ENCODE measurements at regions not wholly inside any gene's neighbourhood (a gene's known extent, or its start where the extent isn't known, plus 50 kb on each side); places are given as distances from the start of the nearest gene placed in this dataset.
A peak's percentile ranks its signal among the peaks of the same experiment; 100 is the strongest.

DNA sequence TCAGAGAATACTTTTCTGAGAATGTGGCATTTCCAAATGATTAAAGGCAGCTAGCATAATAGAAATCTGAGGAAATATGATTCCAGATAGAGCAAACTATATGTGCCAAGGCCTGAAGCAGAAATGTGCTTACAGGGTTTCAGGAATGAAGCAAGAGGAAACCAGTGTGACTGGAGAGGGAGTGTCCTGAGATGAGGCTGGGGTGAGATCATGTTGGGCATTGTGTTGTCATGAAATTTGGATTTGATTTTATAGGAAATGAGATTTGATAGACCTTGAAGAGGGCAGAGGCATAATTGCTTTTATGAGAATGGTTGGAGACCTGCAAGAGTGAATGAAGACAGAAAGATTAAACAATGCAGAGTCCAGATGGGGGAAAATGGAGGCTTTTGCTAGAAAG is 338.1 kb upstream of the SNX7 start:
- Mint-ChIP-seq H3K4me3 (ENCODE audit: unreplicated experiment) (no peak overlapping the region), H3K36me3 (ENCODE audit: low read depth, unreplicated experiment) (no peaks in the 10 kb centered on the region), H3K4me1 (ENCODE audit: unreplicated experiment) (peaks cover 14% of the 10 kb centered on the region), H3K9me3 (ENCODE audit: unreplicated experiment) (no peaks in the 10 kb centered on the region), H3K27ac (ENCODE audit: unreplicated experiment) (peak overlapping the region; percentile 78), H3K27me3 (ENCODE audit: unreplicated experiment) (no peaks in the 10 kb centered on the region)
- TF ChIP-seq, protein P1, sequence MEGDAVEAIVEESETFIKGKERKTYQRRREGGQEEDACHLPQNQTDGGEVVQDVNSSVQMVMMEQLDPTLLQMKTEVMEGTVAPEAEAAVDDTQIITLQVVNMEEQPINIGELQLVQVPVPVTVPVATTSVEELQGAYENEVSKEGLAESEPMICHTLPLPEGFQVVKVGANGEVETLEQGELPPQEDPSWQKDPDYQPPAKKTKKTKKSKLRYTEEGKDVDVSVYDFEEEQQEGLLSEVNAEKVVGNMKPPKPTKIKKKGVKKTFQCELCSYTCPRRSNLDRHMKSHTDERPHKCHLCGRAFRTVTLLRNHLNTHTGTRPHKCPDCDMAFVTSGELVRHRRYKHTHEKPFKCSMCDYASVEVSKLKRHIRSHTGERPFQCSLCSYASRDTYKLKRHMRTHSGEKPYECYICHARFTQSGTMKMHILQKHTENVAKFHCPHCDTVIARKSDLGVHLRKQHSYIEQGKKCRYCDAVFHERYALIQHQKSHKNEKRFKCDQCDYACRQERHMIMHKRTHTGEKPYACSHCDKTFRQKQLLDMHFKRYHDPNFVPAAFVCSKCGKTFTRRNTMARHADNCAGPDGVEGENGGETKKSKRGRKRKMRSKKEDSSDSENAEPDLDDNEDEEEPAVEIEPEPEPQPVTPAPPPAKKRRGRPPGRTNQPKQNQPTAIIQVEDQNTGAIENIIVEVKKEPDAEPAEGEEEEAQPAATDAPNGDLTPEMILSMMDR (IDR thresholded peaks at IDR 0.05; ENCODE audit: unreplicated experiment): no peak
- DNase-seq (ENCODE audit: low spot score): no peak

- Mint-ChIP-seq H3K9me3 (ENCODE audit: unreplicated experiment) (no peaks in the 10 kb centered on the region), H3K36me3 (ENCODE audit: low read depth, unreplicated experiment) (no peaks in the 10 kb centered on the region), H3K27ac (ENCODE audit: unreplicated experiment) (peak overlapping the region; percentile 78), H3K27me3 (ENCODE audit: unreplicated experiment) (no peaks in the 10 kb centered on the region), H3K4me3 (ENCODE audit: unreplicated experiment) (no peak overlapping the region), H3K4me1 (ENCODE audit: unreplicated experiment) (peaks cover 14% of the 10 kb centered on the region)
- DNase-seq (ENCODE audit: low spot score): no peak
- TF ChIP-seq, protein P1 (IDR thresholded peaks at IDR 0.05; ENCODE audit: unreplicated experiment): no peak
Measured at GRCh38 chr1:98322966-98323365, 338.6 kb upstream of the SNX7 start.

DNA sequence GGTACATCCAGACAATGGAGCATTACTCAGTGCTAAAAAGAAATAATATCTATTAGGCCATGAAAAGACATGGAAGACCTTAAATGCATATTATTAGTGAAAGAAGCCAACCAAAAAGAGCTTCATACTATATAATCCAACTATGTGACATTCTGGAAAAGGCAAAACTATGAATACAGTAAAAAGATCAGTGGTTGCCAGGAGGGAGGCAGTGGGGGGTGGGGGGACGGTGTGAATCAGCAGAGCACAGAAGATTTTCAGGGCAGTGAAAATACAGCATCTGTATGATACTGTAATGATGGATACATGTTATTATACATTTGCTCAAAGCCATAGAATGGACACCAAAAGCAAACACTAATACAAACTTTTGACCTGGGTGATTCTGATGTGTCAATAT is 339.4 kb upstream of the SNX7 start:
- peaks cover 13% of the 10 kb centered on the region for H3K4me1 Mint-ChIP-seq (ENCODE audit: unreplicated experiment)
- DNase-seq (ENCODE audit: low spot score): no peak
- no peaks in the 10 kb centered on the region for H3K36me3 Mint-ChIP-seq (ENCODE audit: low read depth, unreplicated experiment)
- H3K4me3 Mint-ChIP-seq (ENCODE audit: unreplicated experiment): no peak overlapping the region
- H3K27me3 Mint-ChIP-seq (ENCODE audit: unreplicated experiment): no peaks in the 10 kb centered on the region
- no peaks in the 10 kb centered on the region for H3K9me3 Mint-ChIP-seq (ENCODE audit: unreplicated experiment)
- TF ChIP-seq, protein P1 (IDR thresholded peaks at IDR 0.05; ENCODE audit: unreplicated experiment): no peak
- H3K27ac Mint-ChIP-seq (ENCODE audit: unreplicated experiment): no peak overlapping the region

DNA sequence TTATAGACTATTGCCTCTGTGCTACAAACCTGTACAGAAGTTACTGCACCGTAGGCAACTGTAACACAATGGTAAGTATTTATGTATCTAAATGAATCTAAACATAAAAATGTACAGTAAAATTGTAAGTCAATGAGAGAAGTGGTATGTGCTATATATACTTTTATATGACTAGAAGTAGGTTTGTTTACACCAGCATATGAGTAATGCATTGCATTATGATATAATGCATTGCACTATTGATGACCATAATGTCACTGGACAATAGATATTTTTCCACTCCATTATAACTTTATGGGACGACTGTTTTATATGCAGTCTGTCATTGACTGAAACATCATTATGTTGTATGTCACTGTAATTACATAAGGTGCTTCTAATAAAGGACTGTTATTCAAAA is 340.3 kb upstream of the SNX7 start:
- DNase-seq (ENCODE audit: low spot score): no peak
- Mint-ChIP-seq H3K36me3 (ENCODE audit: low read depth, unreplicated experiment) (no peaks in the 10 kb centered on the region), H3K27me3 (ENCODE audit: unreplicated experiment) (no peaks in the 10 kb centered on the region), H3K4me1 (ENCODE audit: unreplicated experiment) (peaks cover 10% of the 10 kb centered on the region), H3K9me3 (ENCODE audit: unreplicated experiment) (no peaks in the 10 kb centered on the region), H3K27ac (ENCODE audit: unreplicated experiment) (no peak overlapping the region), H3K4me3 (ENCODE audit: unreplicated experiment) (no peak overlapping the region)
- TF ChIP-seq, protein P1 (IDR thresholded peaks at IDR 0.05; ENCODE audit: unreplicated experiment): no peak

DNA sequence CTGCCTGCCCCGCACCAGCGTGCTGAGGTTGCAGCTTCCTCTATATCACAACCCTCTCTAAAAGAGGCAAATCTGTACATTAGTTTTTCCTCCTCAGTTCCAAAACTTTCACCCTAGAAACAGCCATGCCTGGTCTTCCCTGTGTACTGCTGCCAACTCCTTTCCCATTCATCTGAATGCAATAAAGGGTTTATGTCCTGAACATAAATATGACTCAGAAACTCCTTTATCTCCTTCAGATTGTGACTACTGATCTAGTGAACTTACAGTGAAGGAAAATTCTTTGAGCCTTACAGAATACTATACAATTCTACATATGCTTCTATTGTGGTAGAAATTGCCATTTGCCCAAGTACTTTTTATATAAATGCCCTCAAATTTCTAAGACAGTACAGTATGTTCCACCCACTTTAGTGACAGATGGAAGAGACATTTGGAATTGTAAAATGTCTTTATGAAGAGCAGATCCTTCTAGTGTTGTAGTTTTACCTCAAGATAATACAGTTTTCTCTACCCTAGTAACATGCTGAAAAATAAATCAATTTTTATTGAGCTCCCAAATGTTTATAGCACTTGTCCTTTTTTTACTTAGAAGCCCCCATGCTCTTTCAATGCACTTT is 345.1 kb upstream of the SNX7 start:
- H3K27me3 Mint-ChIP-seq (ENCODE audit: unreplicated experiment): no peaks in the 10 kb centered on the region
- H3K27ac Mint-ChIP-seq (ENCODE audit: unreplicated experiment): no peak overlapping the region
- H3K4me3 Mint-ChIP-seq (ENCODE audit: unreplicated experiment): no peak overlapping the region
- H3K9me3 Mint-ChIP-seq (ENCODE audit: unreplicated experiment): no peaks in the 10 kb centered on the region
- H3K4me1 Mint-ChIP-seq (ENCODE audit: unreplicated experiment): no peaks in the 10 kb centered on the region
- TF ChIP-seq, protein P1 (IDR thresholded peaks at IDR 0.05; ENCODE audit: unreplicated experiment): no peak
- H3K36me3 Mint-ChIP-seq (ENCODE audit: low read depth, unreplicated experiment): no peaks in the 10 kb centered on the region
- DNase-seq (ENCODE audit: low spot score): no peak

Measured in endothelial cell (in vitro differentiated cells).